ENCODE measurements at regions not wholly inside any gene's neighbourhood (a gene's known extent, or its start where the extent isn't known, plus 50 kb on each side); places are given as distances from the start of the nearest gene placed in this dataset.
"Not testable (repeated sequence)": the region's sequence is repeated elsewhere in the genome, so short reads cannot be mapped to it uniquely, and the experiment has no call there.

GRCh38 chrX:42362219-42362618 is 415.7 kb downstream of the PPP1R2C start:
- intact Hi-C loops (cut with micrococcal nuclease): no loop called here
- H3K9me3 ChIP-seq (replicated peaks; ENCODE audit: control insufficient read depth, insufficient read depth, low read depth, low read length): no peaks in the 10 kb centered on the region
- no peak for DNase-seq (ENCODE audit: extremely low read depth in 1 of 4, low spot score in 3 of 4)
- no peak overlapping the region for H2AFZ ChIP-seq (ENCODE audit: low read depth, low read length)
- H3K4me2 ChIP-seq (ENCODE audit: insufficient read depth, low read length): no peak overlapping the region
- no peak overlapping the region for H3K4me3 ChIP-seq
- no peaks in the 10 kb centered on the region for H3K27me3 ChIP-seq (ENCODE audit: control insufficient read depth in 2 of 2, insufficient read depth in 2 of 2, low read length in 2 of 2)
- H3K79me2 ChIP-seq (ENCODE audit: control insufficient read depth, insufficient read depth, low read length): no peaks in the 10 kb centered on the region
- no peak for FAIRE-seq
- TF ChIP-seq ESRRB (CRISPR knock-in tag; IDR thresholded peaks at IDR 0.05; ENCODE audit: borderline replicate concordance) (no peak), MAFF (IDR thresholded peaks at IDR 0.05; ENCODE audit: low read length) (peak; percentile 91), NELFE (IDR thresholded peaks at IDR 0.05; ENCODE audit: insufficient read depth, insufficient read length) (no peak), ZNF316 (IDR thresholded peaks at IDR 0.05) (peak; percentile 87), MAFK (IDR thresholded peaks at IDR 0.05; ENCODE audit: low read length) (peak; percentile 92), C11orf30 (IDR thresholded peaks at IDR 0.05; ENCODE audit: low read depth) (peak; percentile 73), NFE2 (IDR thresholded peaks at IDR 0.05; ENCODE audit: low read depth) (peak; percentile 14; the same call in 1 of the 2 replicates), MAFG (tag; conservative IDR thresholded peaks at IDR 0.05) (peak; percentile 80)
- no peak overlapping the region for H3K27ac ChIP-seq (ENCODE audit: extremely low read depth, low read depth, low read length)
- H3K9me1 ChIP-seq (ENCODE audit: control insufficient read depth, insufficient read depth, low read length): no peaks in the 10 kb centered on the region
- no peaks in the 10 kb centered on the region for H4K20me1 ChIP-seq (replicated peaks; ENCODE audit: control insufficient read depth, insufficient read depth, low read length)
- no peaks in the 10 kb centered on the region for H3K36me3 ChIP-seq (ENCODE audit: control insufficient read depth, insufficient read depth, low read length)
- 0% methylated on average over 1 of the region's 1 CpG for WGBS (ENCODE audit: insufficient coverage, low coverage, missing lambda C conversion rate)
- no peak for ATAC-seq
- ChIA-PET CTCF (ENCODE audit: low intra/inter-chr PET ratio) (no interaction called here), POLR2A (no interaction called here)
- BruUV-seq (replicated peaks): no TSS peak
- no peak overlapping the region for H3K9ac ChIP-seq (ENCODE audit: insufficient read depth in 1 of 2, low read depth in 2 of 2, low read length in 2 of 2)
- in situ Hi-C loops (cut with MboI): no loop called here
- H3K4me1 ChIP-seq (replicated peaks in 1 of 2; ENCODE audit: control insufficient read depth in 2 of 2, insufficient read depth in 2 of 2, low read length in 2 of 2): no peaks in the 10 kb centered on the region

- H3K79me2 ChIP-seq (ENCODE audit: control insufficient read depth, insufficient read depth, low read length); H3K36me3 ChIP-seq (ENCODE audit: control insufficient read depth, insufficient read depth, low read length); DNase-seq (ENCODE audit: extremely low read depth in 1 of 4, low spot score in 3 of 4); intact Hi-C loops (cut with micrococcal nuclease); H2AFZ ChIP-seq (ENCODE audit: low read depth, low read length); H3K9me3 ChIP-seq (replicated peaks; ENCODE audit: control insufficient read depth, insufficient read depth, low read depth, low read length); H3K4me1 ChIP-seq (replicated peaks in 1 of 2; ENCODE audit: control insufficient read depth in 2 of 2, insufficient read depth in 2 of 2, low read length in 2 of 2); H3K4me2 ChIP-seq (ENCODE audit: insufficient read depth, low read length); H4K20me1 ChIP-seq (replicated peaks; ENCODE audit: control insufficient read depth, insufficient read depth, low read length); FAIRE-seq; POLR2A ChIA-PET; BruUV-seq (replicated peaks); H3K9ac ChIP-seq (ENCODE audit: insufficient read depth in 1 of 2, low read depth in 2 of 2, low read length in 2 of 2); H3K27ac ChIP-seq (ENCODE audit: extremely low read depth, low read depth, low read length); in situ Hi-C loops (cut with MboI); H3K9me1 ChIP-seq (ENCODE audit: control insufficient read depth, insufficient read depth, low read length); ATAC-seq; H3K27me3 ChIP-seq (ENCODE audit: control insufficient read depth in 2 of 2, insufficient read depth in 2 of 2, low read length in 2 of 2); H3K4me3 ChIP-seq; CTCF ChIA-PET (ENCODE audit: low intra/inter-chr PET ratio): not testable (repeated sequence)
- 0% methylated on average over 3 of the region's 3 CpGs for WGBS (ENCODE audit: insufficient coverage, low coverage, missing lambda C conversion rate)
These were observed 419.6 kb upstream of the CASK start for GRCh38 chrX:42342981-42343380.
